Midbrain (tissue), 1 donor: ENCODE measurements at regions not wholly inside any gene's neighbourhood (a gene's known extent, or its start where the extent isn't known, plus 50 kb on each side); places are given as distances from the start of the nearest gene placed in this dataset.
"Not testable (repeated sequence)": the region's sequence is repeated elsewhere in the genome, so short reads cannot be mapped to it uniquely, and the experiment has no call there.

Experiments used
- DNase-seq: peaks from one replicate; lab custom pipeline; 2025; lab: John Stamatoyannopoulos, UW

- DNase-seq = no peak
These were observed 263.7 kb downstream of the ANAPC1 start for GRCh38 chr2:111620281-111620680.

- no peak for DNase-seq
These were observed 261.1 kb downstream of the ANAPC1 start for GRCh38 chr2:111622859-111623258.

GRCh38 chr2:111623380-111623779 is 260.6 kb downstream of the ANAPC1 start:
- no peak for DNase-seq

GRCh38 chr2:111624411-111625156 is 259.4 kb downstream of the ANAPC1 start:
- DNase-seq = no peak

- DNase-seq = not testable (repeated sequence)
These were observed 258.8 kb downstream of the ANAPC1 start for GRCh38 chr2:111625157-111625537.

GRCh38 chr2:111626037-111626864 is 257.7 kb downstream of the ANAPC1 start:
- no peak for DNase-seq

- DNase-seq = no peak
These were observed 257.2 kb downstream of the ANAPC1 start for GRCh38 chr2:111626865-111627163.

- DNase-seq = no peak
These were observed 256.7 kb downstream of the ANAPC1 start for GRCh38 chr2:111627256-111627655.

GRCh38 chr2:111628221-111628620 is 255.8 kb downstream of the ANAPC1 start:
- DNase-seq = no peak

GRCh38 chr2:111629983-111630382 is 254.0 kb downstream of the ANAPC1 start:
- DNase-seq = no peak

- no peak for DNase-seq
These were observed 251.3 kb downstream of the ANAPC1 start for GRCh38 chr2:111632661-111633060.

GRCh38 chr2:111633189-111633588 is 250.8 kb downstream of the ANAPC1 start:
- DNase-seq = no peak

- DNase-seq = no peak
These were observed 250.3 kb downstream of the ANAPC1 start for GRCh38 chr2:111633643-111634042.

GRCh38 chr2:111634050-111634794 is 249.8 kb downstream of the ANAPC1 start:
- DNase-seq = no peak

- no peak for DNase-seq
These were observed 248.9 kb downstream of the ANAPC1 start for GRCh38 chr2:111634995-111635538.

GRCh38 chr2:111636905-111637304 is 247.1 kb downstream of the ANAPC1 start:
- DNase-seq = no peak

- DNase-seq = no peak
These were observed 245.6 kb downstream of the ANAPC1 start for GRCh38 chr2:111638274-111638877.

GRCh38 chr2:111640480-111640879 is 243.5 kb downstream of the ANAPC1 start:
- no peak for DNase-seq

GRCh38 chr2:111642586-111643327 is 241.2 kb downstream of the ANAPC1 start:
- no peak for DNase-seq

- DNase-seq = no peak
These were observed 240.2 kb downstream of the ANAPC1 start for GRCh38 chr2:111643759-111644158.

GRCh38 chr2:111647359-111647758 is 236.6 kb downstream of the ANAPC1 start:
- no peak for DNase-seq
